T-helper 2 cell (primary cell): ENCODE measurements at regions not wholly inside any gene's neighbourhood (a gene's known extent, or its start where the extent isn't known, plus 50 kb on each side); places are given as distances from the start of the nearest gene placed in this dataset.
"Not testable (repeated sequence)": the region's sequence is repeated elsewhere in the genome, so short reads cannot be mapped to it uniquely, and the experiment has no call there.

Experiments used
- DNase-seq, 5 experiments: peaks; one replicate each; pipeline versions ENCODE4 v3.0.0 to v3.0.0-alpha.2; 2012 to 2022

DNA sequence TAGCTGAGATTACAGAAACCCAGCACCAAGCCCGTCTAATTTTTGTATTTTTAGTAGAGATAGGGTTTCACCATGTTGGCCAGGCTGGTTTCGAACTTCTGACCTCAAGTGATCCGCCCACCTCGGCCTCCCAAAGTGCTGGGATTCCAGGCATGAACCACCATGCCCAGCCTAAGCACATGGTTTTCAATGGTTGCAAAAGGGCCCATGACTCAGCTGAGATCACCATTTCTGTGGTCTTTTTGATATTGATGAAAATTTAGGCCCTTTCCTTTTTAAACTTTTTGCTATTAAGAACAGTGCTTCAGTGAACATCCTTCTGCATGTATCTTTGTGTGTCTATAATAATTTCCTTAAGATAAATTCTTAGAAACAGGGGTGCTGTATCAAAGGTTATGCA lies 74.2 kb upstream of the CTBP2 start:
- not testable (repeated sequence) for DNase-seq

DNA sequence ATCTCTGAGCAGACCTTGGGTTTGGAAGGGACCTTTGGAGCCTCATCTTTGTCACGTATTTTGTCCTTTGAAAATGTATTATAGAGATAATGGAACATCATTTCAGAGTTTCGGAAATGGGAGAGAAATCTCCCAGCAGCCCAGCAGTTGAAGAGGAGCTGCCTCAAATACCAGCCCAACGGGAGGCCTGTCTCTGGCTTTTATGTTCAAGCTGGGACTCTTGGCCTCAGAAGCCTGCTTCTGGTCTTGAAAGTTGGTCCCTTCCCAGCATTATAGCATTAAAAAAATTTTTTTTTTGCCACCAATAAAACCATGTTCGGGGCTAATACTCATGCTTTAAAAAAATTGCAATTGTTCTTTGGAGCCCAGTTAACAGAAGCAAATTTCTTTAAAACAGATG lies 73.4 kb upstream of the CTBP2 start:
- DNase-seq = no peak

DNA sequence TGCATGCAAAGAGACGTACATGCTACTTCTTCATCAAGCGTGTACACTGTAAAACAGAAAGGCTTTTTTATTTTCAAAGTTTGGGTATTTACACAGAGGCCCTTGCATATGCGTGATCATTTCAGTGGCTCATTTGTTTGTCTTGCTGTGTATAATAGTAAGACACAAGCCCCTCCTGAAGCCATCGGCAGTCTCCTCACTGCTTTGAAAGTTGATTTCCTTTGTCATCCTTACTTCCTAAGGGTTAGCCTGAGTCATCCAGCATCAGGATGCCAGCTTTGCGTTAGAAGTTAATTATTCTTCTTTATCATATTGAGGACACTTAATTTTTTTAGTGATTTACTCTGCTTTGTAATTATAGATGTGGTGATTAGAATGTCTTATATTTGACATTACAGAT lies 72.5 kb upstream of the CTBP2 start:
- no peak for DNase-seq

DNA sequence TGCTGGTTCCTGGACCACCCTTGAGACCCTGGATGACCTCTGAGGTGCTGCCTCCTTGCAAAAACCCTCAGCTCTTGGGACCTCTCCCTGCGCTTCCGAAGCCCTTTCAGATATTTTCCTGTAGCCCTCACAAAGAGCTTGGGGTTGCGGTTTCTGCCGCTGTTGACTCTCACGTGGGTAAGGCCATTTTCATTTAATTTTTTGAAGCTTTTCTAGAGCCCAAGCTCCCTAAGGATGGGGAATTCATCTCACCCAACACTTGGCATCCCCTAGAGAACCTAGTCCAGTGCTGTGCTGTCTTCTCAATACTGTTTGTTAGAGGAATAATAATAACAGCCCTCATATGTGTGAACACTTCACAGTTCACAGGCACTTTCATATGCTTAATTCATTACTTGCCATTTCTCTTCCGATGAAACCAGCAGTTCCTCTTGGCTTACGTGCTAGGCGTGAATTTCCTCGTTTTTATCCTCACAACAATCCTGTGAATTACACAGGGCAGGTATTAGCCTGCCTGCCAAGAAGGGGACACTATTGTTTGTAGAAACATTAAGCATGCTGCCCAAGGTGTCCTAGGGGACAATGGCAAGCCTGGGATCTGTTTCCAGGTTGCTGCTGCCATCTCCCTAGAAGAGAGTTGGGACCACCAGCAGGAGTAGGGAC lies 71.6 kb upstream of the CTBP2 start:
- DNase-seq = no peak

DNA sequence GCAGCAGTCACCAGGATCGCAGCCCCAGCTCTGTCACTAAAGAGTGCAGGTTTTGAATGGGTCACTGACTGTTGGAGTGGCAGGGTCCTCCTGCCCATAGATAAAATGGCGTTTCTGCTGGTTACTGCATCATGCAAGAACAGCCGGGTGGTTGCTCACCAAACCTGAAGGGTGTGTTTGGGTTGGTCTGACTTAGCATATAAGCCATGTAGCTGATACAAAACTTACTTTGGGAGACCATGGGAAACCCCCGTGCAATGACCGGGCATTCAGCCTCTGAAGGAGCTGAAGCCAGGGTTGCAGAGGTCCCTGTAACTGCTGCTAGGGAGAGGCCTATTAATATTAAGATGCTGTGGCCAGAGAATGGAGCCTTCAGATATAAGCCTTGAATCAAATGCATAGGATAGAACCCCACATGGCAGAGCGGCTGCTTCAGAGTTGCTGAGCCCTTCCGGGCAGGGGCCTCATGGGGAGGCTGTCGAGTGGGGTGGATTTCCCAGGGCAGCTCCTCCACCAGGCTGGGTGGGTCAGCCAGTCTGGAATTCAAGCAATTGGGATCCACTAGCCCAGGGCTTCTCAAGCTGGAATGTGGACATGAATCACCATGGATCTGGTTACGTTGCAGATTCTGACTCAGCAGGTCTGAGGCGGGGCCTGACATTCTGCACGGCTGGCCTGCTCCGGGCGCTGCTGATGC lies 70.9 kb upstream of the CTBP2 start:
- no peak for DNase-seq

DNA sequence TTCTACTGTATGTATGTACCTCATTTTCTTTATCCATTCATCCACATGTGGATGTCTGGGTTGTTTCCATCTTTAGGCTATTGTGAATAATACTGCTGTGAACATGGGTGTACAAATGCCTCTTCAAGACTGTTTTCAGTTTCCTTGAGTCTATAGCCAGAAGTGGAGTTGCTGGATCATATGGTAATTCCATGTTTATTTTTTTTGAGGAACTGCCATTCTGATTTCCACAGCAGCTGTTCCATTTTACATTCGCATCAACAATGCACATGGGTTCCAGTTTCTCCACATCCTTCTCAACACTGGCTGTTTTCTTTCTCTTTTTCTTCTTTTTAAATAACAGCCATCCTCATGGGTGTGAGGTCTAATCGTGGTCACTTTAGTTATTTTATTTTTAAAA lies 69.9 kb upstream of the CTBP2 start:
- DNase-seq = no peak

DNA sequence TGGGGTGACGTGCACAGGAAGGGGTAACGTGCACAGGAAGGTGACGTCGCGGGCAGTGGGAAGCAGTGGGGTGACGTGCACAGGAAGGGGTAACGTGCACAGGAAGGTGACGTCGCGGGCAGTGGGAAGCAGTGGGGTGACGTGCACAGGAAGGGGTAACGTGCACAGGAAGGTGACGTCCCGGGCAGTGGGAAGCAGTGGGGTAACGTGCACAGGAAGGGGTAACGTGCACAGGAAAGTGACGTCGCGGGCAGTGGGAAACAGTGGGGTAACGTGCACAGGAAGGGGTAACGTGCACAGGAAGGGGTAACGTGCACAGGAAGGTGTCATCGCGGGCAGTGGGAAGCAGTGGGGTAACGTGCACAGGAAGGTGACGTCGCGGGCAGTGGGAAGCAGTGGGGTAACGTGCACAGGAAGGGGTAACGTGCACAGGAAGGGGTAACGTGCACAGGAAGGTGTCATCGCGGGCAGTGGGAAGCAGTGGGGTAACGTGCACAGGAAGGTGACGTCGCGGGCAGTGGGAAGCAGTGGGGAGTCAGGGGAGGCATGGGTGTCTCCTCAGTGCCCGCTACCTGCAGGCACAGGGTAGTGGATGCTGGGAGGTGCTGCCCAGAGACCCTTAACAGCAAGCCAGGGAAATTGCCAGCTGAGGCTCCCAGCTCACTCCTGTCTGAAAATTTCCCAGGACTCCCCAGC lies 68.0 kb upstream of the CTBP2 start:
- peak in 2 of 5 experiments; percentile 7 to 22 for DNase-seq

DNA sequence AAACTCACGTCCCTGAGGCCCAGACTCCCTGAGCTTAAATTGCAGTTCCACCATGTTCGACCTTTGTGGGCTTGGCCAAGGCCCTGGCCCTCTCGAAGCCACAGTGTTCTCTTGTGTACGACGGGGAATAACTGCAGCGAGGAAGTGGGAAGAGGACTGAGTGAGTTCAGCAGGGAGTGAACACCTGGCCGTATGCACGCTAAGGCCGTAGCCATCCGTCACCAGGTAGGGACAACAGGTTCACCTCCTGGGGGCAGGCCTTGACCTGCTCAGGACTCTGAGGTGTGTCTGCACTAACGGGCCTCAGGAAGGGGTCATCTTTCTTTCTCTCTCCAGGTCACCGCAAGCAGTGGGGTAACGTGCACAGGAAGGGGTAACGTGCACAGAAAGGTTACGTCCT lies 67.2 kb upstream of the CTBP2 start:
- DNase-seq = no peak

DNA sequence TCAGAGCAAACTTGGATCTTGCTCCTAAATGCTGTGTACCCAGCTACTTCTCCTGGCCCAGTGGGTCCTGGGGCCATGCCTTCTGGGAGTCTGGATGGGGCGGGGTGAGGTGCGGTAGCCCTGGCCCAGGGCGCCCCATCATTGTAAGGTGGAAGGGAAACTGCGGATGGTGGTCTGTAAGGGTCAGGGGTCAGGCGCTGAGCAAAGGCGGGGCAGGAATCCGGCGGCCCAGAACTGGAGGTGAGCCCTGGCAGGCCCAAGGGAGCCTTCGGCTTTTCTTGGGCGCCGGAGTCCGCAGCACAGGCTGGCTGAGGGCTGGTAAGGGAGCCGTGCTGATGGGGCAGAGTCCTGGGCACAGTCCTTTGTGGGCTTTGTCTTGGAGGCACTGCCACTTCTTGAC lies 66.5 kb upstream of the CTBP2 start:
- DNase-seq = no peak

DNA sequence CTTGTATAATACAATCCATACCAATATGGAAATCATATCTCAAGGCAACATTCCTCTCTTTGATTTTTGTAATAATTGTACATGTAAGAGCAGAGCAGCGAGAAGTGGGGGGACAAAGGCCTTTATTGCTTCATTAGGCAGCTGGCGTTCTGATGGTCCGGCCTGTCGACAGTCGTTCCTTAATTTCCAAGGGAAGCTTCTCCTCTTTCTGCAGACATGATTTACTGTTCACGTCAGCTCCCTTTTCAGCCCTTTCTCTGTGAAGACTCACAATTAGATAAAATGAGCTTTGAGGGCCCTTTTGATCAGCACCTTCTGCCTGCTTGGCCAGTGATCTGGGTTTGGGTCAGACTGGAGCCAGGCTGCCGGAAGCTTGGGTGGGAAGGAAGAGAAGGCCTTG lies 65.6 kb upstream of the CTBP2 start:
- DNase-seq = no peak

DNA sequence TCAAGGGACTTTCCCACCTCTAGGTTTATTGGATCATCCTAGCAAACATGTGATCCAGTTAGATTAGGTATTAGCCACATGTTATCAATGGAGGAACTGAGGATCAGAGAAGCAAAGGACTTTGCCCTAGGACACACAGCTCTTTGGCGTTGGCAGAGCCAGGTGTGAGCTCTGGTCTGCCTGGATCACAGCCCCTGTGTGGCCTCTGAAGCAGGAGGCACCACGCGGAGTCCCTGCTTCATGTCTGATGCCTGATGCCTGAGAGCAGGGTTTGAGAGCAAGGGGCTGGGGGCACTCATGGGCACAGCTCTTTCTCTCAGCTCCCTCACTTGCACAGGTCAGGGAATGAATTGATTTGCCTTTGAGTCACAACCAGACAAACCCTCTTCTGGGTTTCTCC lies 64.7 kb upstream of the CTBP2 start:
- no peak for DNase-seq

DNA sequence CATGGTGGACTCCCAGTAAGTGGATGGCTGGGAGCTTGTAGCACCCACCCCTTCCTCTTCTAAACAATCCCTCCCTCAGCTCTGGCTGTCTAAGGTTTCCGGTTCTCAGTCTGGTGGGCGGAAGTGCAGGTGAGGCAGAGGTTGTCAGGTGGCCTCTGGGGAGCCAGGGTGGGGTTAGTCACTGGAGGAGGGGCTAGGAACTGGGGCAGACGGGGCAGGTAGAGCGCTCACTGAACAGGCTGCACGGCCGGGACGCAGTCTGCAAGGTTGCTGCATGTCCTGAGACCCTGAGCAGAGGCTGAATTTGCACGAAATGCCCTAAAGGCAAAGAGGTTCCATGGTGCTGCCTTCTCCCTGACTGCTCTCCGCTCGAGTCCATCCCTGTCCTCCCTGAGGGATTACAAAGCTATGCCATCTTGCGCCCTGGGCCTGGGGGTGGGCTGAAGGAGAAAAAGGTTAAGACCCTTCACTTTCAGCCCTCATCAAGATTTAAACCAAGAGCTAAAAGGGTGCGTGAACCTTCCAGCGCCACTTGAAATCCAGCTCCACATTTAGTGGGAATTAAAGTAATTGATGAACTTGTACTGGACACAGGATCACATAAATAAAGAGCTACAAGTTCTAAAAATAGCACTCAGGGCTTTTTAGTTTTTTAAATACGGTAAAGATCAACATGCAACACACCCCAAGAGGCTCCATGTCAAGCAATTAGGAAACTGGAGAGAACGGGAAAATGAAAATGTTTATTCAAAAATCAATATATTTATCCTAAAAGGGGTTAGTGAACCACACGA lies 62.3 kb upstream of the CTBP2 start:
- no peak for DNase-seq

DNA sequence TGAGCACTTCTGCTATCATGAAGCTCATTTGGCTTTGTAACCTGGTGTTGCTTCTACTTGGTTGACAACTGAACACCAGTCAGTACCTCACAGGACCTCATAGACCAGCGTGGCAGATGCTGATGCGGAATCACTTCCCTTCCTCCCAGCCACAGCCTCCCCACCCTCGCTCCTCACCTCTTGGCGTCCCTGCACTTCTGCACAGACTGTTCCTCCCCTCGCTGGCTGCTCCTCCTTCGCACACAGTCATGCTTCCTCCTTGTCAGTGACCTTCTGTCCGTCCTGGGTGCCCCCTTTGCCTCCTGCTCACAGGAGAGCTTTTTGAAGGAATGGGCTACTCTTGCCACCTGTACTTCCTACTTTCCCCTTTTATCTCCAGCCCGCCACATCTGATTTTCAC lies 61.4 kb upstream of the CTBP2 start:
- no peak for DNase-seq

DNA sequence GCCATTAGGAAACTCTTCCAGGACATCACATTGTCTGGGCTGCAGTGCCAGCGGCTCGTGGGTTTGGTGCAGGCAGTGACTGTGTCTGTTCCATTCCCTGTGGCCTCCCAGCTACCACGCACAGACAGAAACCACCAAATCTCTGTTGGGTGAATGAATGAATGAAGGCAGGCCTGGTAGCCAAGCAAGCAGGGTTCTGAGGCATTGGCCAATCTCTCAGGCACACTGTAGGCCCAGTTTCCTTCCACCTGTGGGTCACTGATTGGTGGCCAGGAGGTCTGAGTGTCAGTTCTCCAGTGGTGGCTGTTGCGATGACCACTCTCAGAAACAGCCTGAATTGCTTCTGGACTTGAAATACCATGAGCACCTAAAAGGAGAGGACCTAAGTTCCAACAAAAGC lies 59.4 kb upstream of the CTBP2 start:
- no peak for DNase-seq

DNA sequence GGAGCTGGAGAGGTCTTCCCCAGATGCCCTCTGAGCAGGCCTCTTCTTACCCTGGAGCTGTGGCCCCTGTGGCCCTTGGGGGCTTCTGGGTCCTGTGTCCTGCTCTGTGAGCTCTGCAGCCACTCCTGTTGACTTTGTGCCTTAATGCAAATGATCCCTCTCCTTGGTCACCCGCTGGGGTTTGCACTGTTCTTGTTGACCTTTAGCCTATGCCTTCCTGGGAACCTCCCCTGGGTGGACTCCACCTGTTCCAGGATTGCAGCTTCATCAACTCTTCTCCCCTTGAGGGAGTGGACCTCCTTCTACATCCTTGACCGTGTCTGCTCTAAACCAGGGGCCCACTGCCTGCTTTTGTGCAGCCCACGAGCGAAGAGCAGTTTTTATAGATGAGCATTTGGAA lies 58.6 kb upstream of the CTBP2 start:
- no peak for DNase-seq

DNA sequence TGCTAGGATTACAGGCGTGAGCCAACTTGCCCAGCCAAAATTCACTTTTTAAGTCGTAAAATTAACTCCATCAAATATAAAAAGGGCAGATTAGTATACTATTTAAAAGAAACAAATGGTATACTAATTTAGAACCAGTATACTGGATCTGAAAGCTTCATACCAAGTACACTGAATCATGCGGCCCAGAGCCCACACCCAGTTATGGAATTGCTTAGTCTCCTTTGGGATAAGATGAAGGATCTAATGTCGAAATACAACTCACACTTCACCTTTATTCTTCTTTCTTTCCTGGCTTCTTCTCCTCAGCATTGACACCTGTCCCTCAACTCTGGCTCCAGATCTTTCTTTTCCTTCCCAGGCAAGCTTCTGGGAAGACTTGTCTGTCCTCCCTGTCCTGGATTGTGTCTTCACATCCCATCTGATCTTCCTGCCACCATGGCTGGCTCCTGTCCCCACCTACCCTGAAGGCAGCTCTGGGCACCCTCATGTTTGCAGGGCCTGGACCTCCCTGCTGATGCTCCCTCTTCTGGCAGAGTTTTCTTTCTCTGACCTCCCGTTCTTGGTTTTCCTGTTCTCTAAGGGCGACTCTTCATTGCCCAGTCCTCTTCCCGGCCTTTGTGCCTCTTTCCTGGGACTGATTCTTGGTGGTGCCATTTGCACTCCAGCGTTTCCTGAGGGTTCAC lies 57.8 kb upstream of the CTBP2 start:
- DNase-seq = no peak

DNA sequence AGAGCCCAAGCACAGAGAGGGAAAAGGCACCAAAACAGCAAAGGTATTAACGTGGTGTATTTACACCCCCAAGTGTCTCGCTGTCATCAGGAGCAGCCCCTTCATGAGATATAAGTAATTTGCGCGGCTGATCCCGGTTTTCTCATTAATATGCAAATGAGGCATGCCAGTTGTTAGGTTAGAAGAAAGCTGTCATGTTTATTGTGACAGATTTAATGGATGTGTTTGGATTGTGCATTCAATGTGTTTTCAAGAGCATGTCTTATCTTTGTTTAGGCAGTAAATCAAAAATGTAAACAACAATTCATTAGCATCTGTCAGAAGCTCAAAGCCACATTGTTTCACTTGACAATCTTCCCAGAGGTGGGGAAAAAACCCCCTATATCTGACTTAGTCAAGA lies 56.5 kb upstream of the CTBP2 start:
- DNase-seq = no peak

DNA sequence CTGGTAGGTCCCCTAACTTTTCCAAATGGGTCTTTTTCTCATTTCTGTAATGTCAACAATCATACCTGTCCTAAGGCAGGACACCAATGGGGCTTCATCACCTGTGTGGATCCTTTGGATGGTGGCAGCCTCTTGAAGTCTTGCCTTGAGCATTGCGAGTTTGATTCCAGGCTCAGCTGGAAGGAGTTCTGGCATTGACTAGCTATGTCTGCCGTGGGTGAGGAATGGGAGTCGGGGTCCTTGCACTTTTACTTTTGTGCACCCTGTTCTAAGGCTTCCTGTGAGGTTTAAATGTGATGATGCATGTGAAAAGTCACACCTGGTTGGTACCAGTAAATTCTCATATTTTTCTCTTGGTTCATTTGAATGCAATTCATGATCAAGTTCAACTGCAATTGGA lies 55.9 kb upstream of the CTBP2 start:
- DNase-seq = no peak

DNA sequence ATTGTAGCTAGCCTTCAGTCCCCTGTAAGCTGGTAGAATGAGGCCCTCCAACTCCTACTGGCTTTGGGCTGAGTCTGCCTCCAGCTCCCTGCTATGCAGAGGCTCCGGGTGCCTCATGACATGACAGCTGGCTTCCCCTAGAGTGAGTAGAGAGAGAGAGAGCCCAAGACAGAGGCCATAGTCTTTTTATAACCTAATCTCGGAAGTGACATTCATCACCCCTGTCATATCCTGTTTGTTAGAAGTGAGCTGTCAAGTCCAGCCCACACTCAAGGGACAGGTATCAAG lies 53.9 kb upstream of the CTBP2 start:
- no peak for DNase-seq

DNA sequence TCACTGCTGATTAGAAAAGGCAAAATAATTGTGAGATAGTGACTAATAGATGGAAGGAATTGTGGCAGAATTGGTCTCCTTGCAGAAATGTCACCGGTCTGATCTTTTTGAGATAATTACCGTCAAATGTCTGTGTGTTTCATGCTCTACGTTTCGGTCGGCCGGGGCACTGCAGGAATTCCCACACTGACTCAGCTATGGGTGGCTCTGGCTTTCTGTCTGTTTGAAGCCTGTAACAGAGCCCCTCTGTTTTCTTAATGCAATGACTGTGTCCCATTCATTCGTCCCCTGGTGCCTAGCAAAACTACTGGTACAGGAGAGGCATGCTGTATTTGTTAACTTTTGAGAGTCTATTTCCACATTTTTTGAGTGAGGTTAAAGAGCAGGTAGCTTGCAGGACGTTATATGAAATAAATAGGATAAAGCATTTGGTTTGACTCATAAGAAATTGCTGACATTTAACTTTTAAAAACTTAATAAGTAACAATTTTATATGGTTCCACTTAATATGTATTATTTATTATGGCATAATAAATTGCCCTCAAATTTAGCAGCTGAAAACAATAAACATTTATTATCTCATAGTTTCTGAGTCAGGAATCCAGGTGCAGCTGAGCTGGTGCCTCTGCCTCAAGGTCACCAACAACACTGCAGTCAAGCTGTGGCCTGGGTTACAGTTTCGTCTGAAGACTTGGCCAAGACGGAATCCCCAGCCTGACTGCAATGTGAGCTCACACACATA lies 53.3 kb upstream of the CTBP2 start:
- DNase-seq = no peak

DNA sequence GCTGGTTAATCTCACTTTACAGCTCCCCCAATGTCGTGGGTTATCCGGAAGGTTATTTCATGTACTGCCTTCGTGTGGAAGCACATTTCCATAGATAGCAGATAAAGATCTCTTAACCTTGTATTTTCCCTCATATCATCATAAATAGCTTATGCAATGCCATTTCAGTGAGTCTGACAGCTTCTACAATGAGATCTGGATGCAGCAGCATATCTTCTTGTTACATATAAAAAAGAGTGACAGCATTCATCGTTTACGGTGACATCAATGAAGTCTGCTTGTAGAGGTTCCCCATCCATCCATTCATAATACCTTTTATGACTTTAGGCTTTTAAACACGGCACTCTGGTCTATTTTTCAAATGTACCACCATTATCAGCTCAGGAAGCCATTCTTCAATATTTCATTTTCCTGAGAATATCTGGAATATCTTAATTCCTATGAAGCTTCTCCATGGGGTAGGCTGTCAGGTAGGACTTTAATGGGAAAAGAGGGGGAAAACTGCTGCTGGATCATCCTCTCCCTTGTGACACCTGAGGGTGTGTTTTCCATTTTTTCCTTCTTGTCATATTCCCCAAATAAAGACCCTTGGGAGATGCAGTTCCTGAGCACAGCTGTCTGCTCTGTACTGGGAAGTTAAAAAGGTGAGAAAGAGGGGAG lies 51.9 kb upstream of the CTBP2 start:
- DNase-seq = no peak
